Body of pancreas (tissue), 4 donors: ENCODE measurements at regions not wholly inside any gene's neighbourhood (a gene's known extent, or its start where the extent isn't known, plus 50 kb on each side); places are given as distances from the start of the nearest gene placed in this dataset.

Experiments
- ATAC-seq: fragments of 150-250 bp; one replicate; pipeline ENCODE4 v1.9.1; 2016
- DNase-seq, 4 donors: peaks; one replicate each; pipeline ENCODE4 v3.0.0-alpha.2; 2019
- H3K27ac ChIP-seq, 4 donors: fragments of 200-600 bp; sonication (generic); 1 replicate in 3 of 4; 2 replicates in 1 of 4; pipeline versions ENCODE4 v1.5.1 to v1.6.1; 2016 to 2019; ENCODE audit warnings: mild to moderate bottlenecking in 1 of 4, mixed read lengths in 1 of 4, moderate library complexity in 1 of 4
- H3K27me3 ChIP-seq, 2 donors: fragments of 200-600 bp; sonication (generic); one replicate each; pipeline ENCODE4 v1.6.0; 2016; ENCODE audit warnings: mild to moderate bottlenecking in 1 of 2
- H3K36me3 ChIP-seq, 2 donors: fragments of 200-600 bp; sonication (generic); replicated peaks in 1 of 2; 2 replicates each; pipeline ENCODE4 v1.5.1; 2016; ENCODE audit warnings: low read depth in 2 of 2; ENCODE audit not compliant: insufficient read depth in 1 of 2
- H3K4me1 ChIP-seq: fragments of 200-600 bp; sonication (generic); one replicate; pipeline ENCODE4 v1.6.0; 2016
- H3K4me3 ChIP-seq, 2 donors: fragments of 200-600 bp; sonication (generic); 1 replicate in 1 of 2; 2 replicates in 1 of 2; pipeline ENCODE4 v1.5.1; 2016 to 2019
- H3K9me3 ChIP-seq, 3 donors: fragments of 200-600 bp; sonication (generic); 1 replicate in 2 of 3; 2 replicates in 1 of 3; pipeline ENCODE4 v1.5.1; 2016
- POLR2A ChIP-seq, 3 donors: fragments of 450-650 bp; IDR thresholded peaks; one replicate each; pipeline ENCODE4 v1.6.1; 2016; ENCODE audit warnings: antibody characterized with exemption in 3 of 3, mild to moderate bottlenecking in 2 of 3
- WGBS, 2 donors: methylation state at CpG; one replicate each; pipeline ENCODE4 v1.1.5; 2017; 5-methylcytosine and 5-hydroxymethylcytosine counted together
- intact Hi-C: fragments of 100-400 bp; cut with DNase I; formaldehyde crosslinking; loops from one replicate; pipeline ENCODE4 v1.15.1; 2023
- TF ChIP-seq, protein P1 (sequence below), 7 experiments: fragments of 450-650 bp in 4 of 7; fragments of 200-600 bp in 3 of 7; sonication (generic) in 3 of 7; IDR thresholded peaks; one replicate each; pipeline ENCODE4 v1.5.1; 2016 to 2019; ENCODE audit warnings: antibody characterized with exemption in 7 of 7

DNA sequence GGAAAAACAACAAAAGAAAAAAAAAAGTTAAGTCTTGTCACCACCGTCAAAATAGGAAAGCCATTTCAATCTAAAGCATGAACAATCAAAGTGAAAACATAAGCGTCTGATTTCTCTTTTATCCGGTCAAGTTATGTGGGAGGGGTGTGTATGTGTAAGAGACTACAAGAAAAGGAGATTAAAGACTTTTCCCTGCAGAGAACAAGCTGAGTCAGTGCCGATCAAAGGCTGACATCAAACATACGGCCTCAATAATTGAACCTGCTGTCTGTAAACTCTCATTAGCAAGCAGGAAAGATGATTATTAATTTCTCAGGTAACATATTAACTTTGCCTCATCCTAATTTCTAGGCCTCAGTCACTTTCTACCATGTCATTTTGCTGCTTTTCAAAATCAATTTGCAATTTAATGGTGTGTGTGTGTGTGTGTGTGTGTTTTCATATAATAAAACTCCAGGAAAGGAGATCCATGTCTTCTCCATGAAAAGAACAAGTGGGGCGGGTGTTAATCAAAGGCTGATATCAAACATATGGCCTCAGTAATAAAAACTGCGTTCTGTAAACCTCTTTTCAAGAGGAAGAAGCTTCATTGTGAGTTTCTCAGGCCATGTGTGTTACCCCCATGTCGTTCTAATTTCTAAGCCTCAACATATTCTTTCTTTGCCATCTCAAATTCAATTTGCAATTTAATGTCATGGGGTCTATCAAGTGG, 649.1 kb upstream of the SORCS1 start:
- no peak overlapping the region for H3K4me3 ChIP-seq
- ATAC-seq (no peak), DNase-seq (no peak)
- 49 to 53% methylated on average over 8 of the region's 8 CpGs for WGBS, 2 donors
- peaks cover 5% of the 10 kb centered on the region for H3K4me1 ChIP-seq
- no peak for TF ChIP-seq POLR2A (IDR thresholded peaks at IDR 0.05)
- TF ChIP-seq, protein P1, sequence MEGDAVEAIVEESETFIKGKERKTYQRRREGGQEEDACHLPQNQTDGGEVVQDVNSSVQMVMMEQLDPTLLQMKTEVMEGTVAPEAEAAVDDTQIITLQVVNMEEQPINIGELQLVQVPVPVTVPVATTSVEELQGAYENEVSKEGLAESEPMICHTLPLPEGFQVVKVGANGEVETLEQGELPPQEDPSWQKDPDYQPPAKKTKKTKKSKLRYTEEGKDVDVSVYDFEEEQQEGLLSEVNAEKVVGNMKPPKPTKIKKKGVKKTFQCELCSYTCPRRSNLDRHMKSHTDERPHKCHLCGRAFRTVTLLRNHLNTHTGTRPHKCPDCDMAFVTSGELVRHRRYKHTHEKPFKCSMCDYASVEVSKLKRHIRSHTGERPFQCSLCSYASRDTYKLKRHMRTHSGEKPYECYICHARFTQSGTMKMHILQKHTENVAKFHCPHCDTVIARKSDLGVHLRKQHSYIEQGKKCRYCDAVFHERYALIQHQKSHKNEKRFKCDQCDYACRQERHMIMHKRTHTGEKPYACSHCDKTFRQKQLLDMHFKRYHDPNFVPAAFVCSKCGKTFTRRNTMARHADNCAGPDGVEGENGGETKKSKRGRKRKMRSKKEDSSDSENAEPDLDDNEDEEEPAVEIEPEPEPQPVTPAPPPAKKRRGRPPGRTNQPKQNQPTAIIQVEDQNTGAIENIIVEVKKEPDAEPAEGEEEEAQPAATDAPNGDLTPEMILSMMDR (IDR thresholded peaks at IDR 0.05), result no peak
- intact Hi-C loops, result no loop called here
- no peaks in the 10 kb centered on the region for H3K27me3 ChIP-seq
- H3K27ac ChIP-seq, result no peak overlapping the region
- H3K9me3 ChIP-seq, result no peaks in the 10 kb centered on the region
- H3K36me3 ChIP-seq, result no peaks in the 10 kb centered on the region

DNA sequence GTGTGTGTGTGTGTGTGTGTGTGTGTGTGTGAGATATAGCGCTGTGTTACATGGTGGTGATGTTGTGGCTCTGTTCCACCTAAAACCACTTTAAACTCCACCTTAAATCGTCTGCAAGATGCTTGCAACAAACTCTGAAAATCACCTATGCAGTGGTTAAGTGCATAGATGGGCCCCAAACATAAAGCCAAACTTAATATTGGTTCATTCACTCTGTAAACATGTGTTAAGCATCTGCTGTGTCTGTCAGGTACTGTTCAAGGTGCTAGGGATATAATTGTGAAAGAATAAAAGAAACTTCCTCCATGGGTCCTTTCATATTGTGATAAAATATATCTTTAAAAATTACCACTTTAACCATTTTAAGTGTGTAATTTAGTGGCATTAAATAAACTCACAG, 645.4 kb upstream of the SORCS1 start:
- no peak overlapping the region for H3K27ac ChIP-seq
- no peaks in the 10 kb centered on the region for H3K27me3 ChIP-seq
- H3K36me3 ChIP-seq, result no peaks in the 10 kb centered on the region
- no peaks in the 10 kb centered on the region for H3K9me3 ChIP-seq
- 40 to 57% methylated on average over 2 of the region's 2 CpGs for WGBS, 2 donors
- H3K4me3 ChIP-seq, result no peak overlapping the region
- ATAC-seq, result no peak
- TF ChIP-seq, protein P1 (IDR thresholded peaks at IDR 0.05), result no peak
- no peak for TF ChIP-seq POLR2A (IDR thresholded peaks at IDR 0.05)
- DNase-seq, result no peak
- peaks cover 3% of the 10 kb centered on the region for H3K4me1 ChIP-seq
- intact Hi-C loops, result no loop called here

DNA sequence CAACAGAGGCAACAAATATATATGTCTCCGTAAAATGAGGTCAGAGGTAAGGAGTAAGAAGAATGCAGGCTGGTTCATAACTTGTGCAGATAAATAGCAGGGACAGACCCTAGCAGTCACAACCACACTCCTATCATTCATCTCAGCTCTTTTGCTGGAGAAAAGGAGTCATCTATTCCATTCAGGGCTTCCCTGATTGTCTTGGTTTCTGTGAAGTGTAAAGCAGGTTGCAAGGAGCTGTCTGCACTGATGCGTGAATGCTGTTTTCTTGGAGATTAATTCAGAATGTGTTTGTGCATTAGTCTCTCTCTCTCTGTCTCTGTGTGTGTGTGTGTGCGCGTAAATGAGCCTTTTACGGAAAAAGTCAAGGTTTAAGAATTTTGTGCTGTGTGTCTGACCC, 643.3 kb upstream of the SORCS1 start:
- DNase-seq (no peak), ATAC-seq (no peak)
- Histone ChIP-seq H3K36me3 (no peaks in the 10 kb centered on the region), H3K4me1 (no peaks in the 10 kb centered on the region), H3K27me3 (no peaks in the 10 kb centered on the region), H3K9me3 (no peaks in the 10 kb centered on the region), H3K4me3 (no peak overlapping the region), H3K27ac (no peak overlapping the region)
- intact Hi-C loops, result no loop called here
- TF ChIP-seq POLR2A (IDR thresholded peaks at IDR 0.05), result no peak
- WGBS, 2 donors, result 78 to 88% methylated on average over 5 of the region's 5 CpGs

DNA sequence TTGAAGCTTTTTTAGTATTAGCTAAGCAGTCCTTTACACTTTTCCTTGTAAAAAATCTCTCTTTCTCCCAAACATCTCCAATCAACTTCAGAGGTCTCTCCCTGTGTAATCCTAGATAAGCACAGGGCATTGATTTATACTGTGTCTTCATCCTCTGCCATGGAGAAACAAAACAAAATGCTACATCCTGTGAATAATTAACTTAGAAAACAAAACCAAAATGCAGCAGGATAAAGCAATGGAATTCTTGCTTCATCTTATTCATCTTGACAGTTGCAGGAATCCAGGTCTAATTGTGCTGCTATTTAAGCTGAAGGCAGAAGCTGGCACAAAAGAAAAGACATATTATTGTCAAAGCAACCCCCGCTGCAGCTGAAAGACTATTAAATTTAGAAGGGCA, 641.5 kb upstream of the SORCS1 start:
- Histone ChIP-seq H3K4me3 (no peak overlapping the region), H3K27me3 (no peaks in the 10 kb centered on the region), H3K36me3 (no peaks in the 10 kb centered on the region), H3K27ac (no peak overlapping the region), H3K4me1 (no peaks in the 10 kb centered on the region), H3K9me3 (no peaks in the 10 kb centered on the region)
- intact Hi-C loops, result no loop called here
- ATAC-seq (no peak), DNase-seq (no peak)
- TF ChIP-seq POLR2A (IDR thresholded peaks at IDR 0.05), result no peak
- TF ChIP-seq, protein P1 (IDR thresholded peaks at IDR 0.05), result no peak
- 38 to 81% methylated on average over 1 of the region's 1 CpG for WGBS, 2 donors

DNA sequence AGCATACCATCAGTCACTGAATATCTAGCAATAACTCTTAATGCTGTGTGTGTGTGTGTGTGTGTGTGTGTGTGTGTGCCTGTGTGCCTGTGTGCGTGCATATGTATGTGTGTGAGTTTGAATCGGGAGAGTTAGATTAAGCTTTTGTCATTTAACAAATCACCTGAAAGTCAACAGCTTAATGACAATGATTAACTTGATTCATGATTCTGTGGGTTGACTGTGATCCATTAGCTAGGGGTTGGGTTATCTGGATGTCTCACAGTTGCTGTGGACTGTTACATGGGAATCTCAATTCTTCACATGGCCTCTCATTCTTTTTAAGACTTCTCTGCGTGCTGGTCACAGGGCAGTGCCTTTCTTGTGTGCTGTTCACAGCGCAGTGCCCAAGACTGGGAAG, 639.0 kb upstream of the SORCS1 start:
- 12 to 17% methylated on average over 4 of the region's 4 CpGs for WGBS, 2 donors
- no peaks in the 10 kb centered on the region for H3K36me3 ChIP-seq
- H3K27me3 ChIP-seq, result no peaks in the 10 kb centered on the region
- no peaks in the 10 kb centered on the region for H3K4me1 ChIP-seq
- DNase-seq, result no peak
- H3K9me3 ChIP-seq, result no peaks in the 10 kb centered on the region
- TF ChIP-seq, protein P1 (IDR thresholded peaks at IDR 0.05), result no peak
- TF ChIP-seq POLR2A (IDR thresholded peaks at IDR 0.05), result no peak
- ATAC-seq, result no peak
- intact Hi-C loops, result no loop called here
- H3K27ac ChIP-seq, result no peak overlapping the region
- H3K4me3 ChIP-seq, result no peak overlapping the region
